ENCODE measurements at regions not wholly inside any gene's neighbourhood (a gene's known extent, or its start where the extent isn't known, plus 50 kb on each side); places are given as distances from the start of the nearest gene placed in this dataset.

- TF ChIP-seq CTCF (IDR thresholded peaks at IDR 0.05) (no peak), POLR2A (IDR thresholded peaks at IDR 0.05) (no peak)
These were observed 102.4 kb upstream of the LYZL2 start for GRCh38 chr10:30731963-30732362.
